Naive thymus-derived CD4-positive, alpha-beta T cell (primary cell): ENCODE measurements at regions not wholly inside any gene's neighbourhood (a gene's known extent, or its start where the extent isn't known, plus 50 kb on each side); places are given as distances from the start of the nearest gene placed in this dataset.

Source experiments
- ATAC-seq: fragments of 150-1000 bp; cut with Tn5 transposase; 2 replicates; pipeline ENCODE4 v1.10.0; 2021; ENCODE audit warnings: mild to moderate bottlenecking, moderate library complexity
- CTCF ChIA-PET: fragments of 350-600 bp; sonication (Branson Sonifier 250); formaldehyde crosslinking; loops from one replicate; lab custom pipeline; 2021; ENCODE audit warnings: antibody characterized with exemption; lab: Charles Lee
- POLR2A ChIA-PET: fragments of 350-600 bp; sonication (Branson Sonifier 250); formaldehyde crosslinking; loops from one replicate; lab custom pipeline; 2021; ENCODE audit warnings: antibody characterized with exemption, inconsistent platforms; lab: Charles Lee
- DNase-seq, 9 donors: peaks; one replicate each; pipeline versions ENCODE4 v3.0.0 to v3.0.0-alpha.2; 2020 to 2022; ENCODE audit warnings: mixed read lengths in 1 of 9
- H3K27ac ChIP-seq: one replicate; pipeline ENCODE4 v1.7.0; 2013; ENCODE audit warnings: mild to moderate bottlenecking, low read depth, low read length, moderate library complexity
- H3K27me3 ChIP-seq, 2 donors: one replicate each; pipeline ENCODE4 v1.7.0; 2013; ENCODE audit warnings: low read length in 2 of 2, mild to moderate bottlenecking in 2 of 2, moderate library complexity in 2 of 2; ENCODE audit not compliant: control insufficient read depth in 2 of 2, insufficient read depth in 2 of 2
- H3K36me3 ChIP-seq, 3 experiments: 1 replicate in 2 of 3; 2 replicates in 1 of 3; pipeline ENCODE4 v1.7.0; 2013; ENCODE audit warnings: low read length in 3 of 3, mild to moderate bottlenecking in 3 of 3, moderate library complexity in 1 of 3; ENCODE audit not compliant: insufficient read depth in 3 of 3, control insufficient read depth in 2 of 3
- H3K4me1 ChIP-seq, 2 donors: one replicate each; pipeline ENCODE4 v1.7.0; 2013; ENCODE audit warnings: low read length in 2 of 2, mild to moderate bottlenecking in 2 of 2, moderate library complexity in 1 of 2; ENCODE audit not compliant: control insufficient read depth in 2 of 2, insufficient read depth in 2 of 2
- H3K4me3 ChIP-seq: 2 replicates; pipeline ENCODE4 v1.7.0; 2013; ENCODE audit warnings: mild to moderate bottlenecking, low read length
- H3K9me3 ChIP-seq, 3 experiments: 1 replicate in 2 of 3; 2 replicates in 1 of 3; pipeline ENCODE4 v1.7.0; 2013; ENCODE audit warnings: low read length in 3 of 3; ENCODE audit not compliant: control insufficient read depth in 2 of 3
- H3K27ac Mint-ChIP-seq, 9 donors: one replicate each; pipeline ENCODE4 v1.8.0; 2020 to 2022; ENCODE audit warnings: mixed read lengths in 9 of 9, mild to moderate bottlenecking in 8 of 9, moderate library complexity in 5 of 9, inconsistent platforms in 2 of 9
- H3K27me3 Mint-ChIP-seq, 5 donors: one replicate each; pipeline ENCODE4 v1.8.0; 2021 to 2022; ENCODE audit warnings: mixed read lengths in 5 of 5, mild to moderate bottlenecking in 1 of 5
- H3K36me3 Mint-ChIP-seq, 5 donors: one replicate each; pipeline ENCODE4 v1.8.0; 2020 to 2022; ENCODE audit warnings: mixed read lengths in 5 of 5, mild to moderate bottlenecking in 3 of 5, inconsistent platforms in 1 of 5
- H3K4me1 Mint-ChIP-seq, 7 donors: one replicate each; pipeline ENCODE4 v1.8.0; 2020 to 2022; ENCODE audit warnings: mixed read lengths in 7 of 7, mild to moderate bottlenecking in 3 of 7, inconsistent platforms in 1 of 7
- H3K4me3 Mint-ChIP-seq, 10 donors: one replicate each; pipeline ENCODE4 v1.8.0; 2020 to 2022; ENCODE audit warnings: mild to moderate bottlenecking in 10 of 10, mixed read lengths in 10 of 10, moderate library complexity in 6 of 10, inconsistent platforms in 2 of 10
- H3K9me3 Mint-ChIP-seq, 11 donors: one replicate each; pipeline ENCODE4 v1.8.0; 2020 to 2022; ENCODE audit warnings: mixed read lengths in 11 of 11, mild to moderate bottlenecking in 4 of 11, inconsistent platforms in 1 of 11, moderate library complexity in 1 of 11
- intact Hi-C, 2 donors: fragments of 100-400 bp; cut with micrococcal nuclease; formaldehyde crosslinking; loops; one replicate each; pipeline ENCODE4 v1.15.1; 2023

- no peaks in the 10 kb centered on the region for H3K9me3 ChIP-seq
- no peak overlapping the region for H3K27ac ChIP-seq
- intact Hi-C loops, result no loop called here
- peaks cover 5 to 70% (median 32%) of the 10 kb centered on the region in 5 donors for H3K27me3 Mint-ChIP-seq
- POLR2A ChIA-PET, result no interaction called here
- H3K36me3 ChIP-seq, result no peaks in the 10 kb centered on the region
- no peak overlapping the region for H3K27ac Mint-ChIP-seq
- H3K9me3 Mint-ChIP-seq, result peaks cover 0 to 3% (median 0%) of the 10 kb centered on the region in 11 donors
- ATAC-seq (no peak), DNase-seq (no peak)
- H3K4me3 ChIP-seq, result no peak overlapping the region
- no peak overlapping the region for H3K4me3 Mint-ChIP-seq
- H3K4me1 Mint-ChIP-seq, result peaks cover 0 to 3% (median 0%) of the 10 kb centered on the region in 7 donors
- no peaks in the 10 kb centered on the region for H3K36me3 Mint-ChIP-seq
- no peaks in the 10 kb centered on the region for H3K4me1 ChIP-seq
- no peaks in the 10 kb centered on the region for H3K27me3 ChIP-seq
- CTCF ChIA-PET, result no interaction called here
Observed at GRCh38 chr1:37098237-37098636, 63.9 kb upstream of the GRIK3 start.

DNA sequence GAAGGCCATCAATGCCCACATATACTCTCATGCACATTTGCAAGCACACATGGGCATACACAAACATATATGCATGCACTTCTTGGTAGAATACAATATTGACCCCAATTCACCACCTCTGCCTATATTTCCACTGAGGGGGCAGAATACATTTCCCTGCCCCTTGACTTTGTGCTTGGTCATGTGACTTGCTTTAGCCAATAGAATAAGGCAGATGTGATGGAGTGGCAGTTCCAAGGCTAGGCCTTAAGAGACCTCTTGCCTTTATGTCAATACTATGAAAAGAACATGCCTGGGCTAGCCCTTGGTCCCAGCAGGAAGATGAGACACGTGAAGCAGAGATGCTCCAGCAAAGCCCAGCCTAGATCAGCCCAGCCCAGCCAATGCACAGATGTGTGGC is 66.0 kb upstream of the GRIK3 start:
- ChIA-PET CTCF (no interaction called here), POLR2A (no interaction called here)
- Mint-ChIP-seq H3K9me3 (peaks cover 0 to 3% (median 0%) of the 10 kb centered on the region in 11 donors), H3K27ac (no peak overlapping the region), H3K4me1 (peaks cover 0 to 3% (median 0%) of the 10 kb centered on the region in 7 donors), H3K4me3 (no peak overlapping the region), H3K27me3 (peaks cover 5 to 58% (median 25%) of the 10 kb centered on the region in 5 donors), H3K36me3 (no peaks in the 10 kb centered on the region)
- H3K9me3 ChIP-seq, result no peaks in the 10 kb centered on the region
- no peaks in the 10 kb centered on the region for H3K4me1 ChIP-seq
- no peak overlapping the region for H3K27ac ChIP-seq
- no peak overlapping the region for H3K4me3 ChIP-seq
- no peaks in the 10 kb centered on the region for H3K36me3 ChIP-seq
- DNase-seq, result no peak
- no peak for ATAC-seq
- intact Hi-C loops, result no loop called here
- no peaks in the 10 kb centered on the region for H3K27me3 ChIP-seq

DNA sequence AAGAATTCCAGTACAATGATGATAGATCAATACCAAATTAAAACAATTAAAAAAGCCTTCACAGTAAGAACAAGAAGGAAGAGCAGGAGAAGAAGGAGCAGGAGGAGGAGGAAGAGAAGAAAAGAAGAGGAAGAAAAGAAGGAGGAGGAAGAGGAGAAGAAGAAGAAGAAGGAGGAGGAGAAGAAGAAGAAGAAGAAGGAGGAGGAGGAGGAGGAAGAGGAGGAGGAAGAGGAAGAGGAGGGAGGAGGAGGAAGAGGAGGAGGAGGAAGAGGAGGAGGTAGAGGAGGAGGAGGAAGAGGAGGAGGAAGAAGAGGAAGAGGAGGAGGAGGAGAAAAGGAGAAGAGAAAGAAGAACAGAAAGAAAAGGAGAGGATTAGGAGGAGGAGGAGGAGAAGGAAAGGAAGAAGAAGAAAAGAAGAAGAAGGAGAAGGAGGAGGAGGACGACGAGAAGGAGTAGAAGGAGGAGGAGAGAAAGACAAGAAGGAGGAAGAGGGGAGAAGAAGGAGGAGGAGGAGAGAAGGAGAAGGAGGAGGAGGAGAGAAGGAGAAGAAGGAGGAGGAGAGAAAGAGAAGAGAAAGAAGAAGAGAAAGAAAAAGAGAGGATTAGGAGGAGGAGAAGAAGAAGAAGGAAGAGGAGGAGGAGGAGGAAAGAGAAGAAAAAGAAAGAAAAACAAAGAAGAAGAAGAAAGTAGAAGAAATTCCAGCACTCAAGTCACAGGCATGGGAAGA is 68.5 kb upstream of the GRIK3 start:
- peaks cover 0 to 2% (median 0%) of the 10 kb centered on the region in 7 donors for H3K4me1 Mint-ChIP-seq
- ChIA-PET CTCF (no interaction called here), POLR2A (no interaction called here)
- H3K9me3 Mint-ChIP-seq, result peaks cover 0 to 3% (median 0%) of the 10 kb centered on the region in 11 donors
- DNase-seq (no peak), ATAC-seq (no peak)
- H3K27me3 ChIP-seq, result no peaks in the 10 kb centered on the region
- no peaks in the 10 kb centered on the region for H3K36me3 ChIP-seq
- H3K27me3 Mint-ChIP-seq, result peaks cover 5 to 55% (median 18%) of the 10 kb centered on the region in 5 donors
- H3K27ac ChIP-seq, result no peak overlapping the region
- no peak overlapping the region for H3K27ac Mint-ChIP-seq
- no peak overlapping the region for H3K4me3 ChIP-seq
- H3K9me3 ChIP-seq, result no peaks in the 10 kb centered on the region
- intact Hi-C loops, result no loop called here
- H3K4me1 ChIP-seq, result no peaks in the 10 kb centered on the region
- H3K4me3 Mint-ChIP-seq, result no peak overlapping the region
- no peaks in the 10 kb centered on the region for H3K36me3 Mint-ChIP-seq

DNA sequence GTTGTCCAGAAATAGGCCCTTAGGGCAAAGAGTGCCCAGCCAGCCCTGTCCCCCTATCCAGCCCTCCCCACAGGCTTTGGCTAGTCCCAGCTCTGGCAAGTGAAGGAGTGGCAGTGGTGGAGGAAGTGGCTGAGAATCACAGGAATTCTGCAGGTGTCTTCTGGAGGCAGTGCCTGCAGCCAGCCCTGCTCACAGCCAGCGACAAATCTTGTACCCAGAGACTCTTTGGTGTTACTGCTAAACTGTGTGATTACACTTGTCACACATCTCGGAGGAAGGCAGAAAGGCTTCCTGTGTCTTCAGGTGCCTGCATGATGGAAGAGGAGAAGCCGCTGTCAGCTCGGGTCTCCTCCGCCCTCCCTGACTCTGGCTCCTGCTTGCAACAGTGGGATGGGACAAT is 71.6 kb upstream of the GRIK3 start:
- POLR2A ChIA-PET, result no interaction called here
- peaks cover 5 to 54% (median 23%) of the 10 kb centered on the region in 5 donors for H3K27me3 Mint-ChIP-seq

GRCh38 chr1:37107153-37107907 is 73.0 kb upstream of the GRIK3 start:
- Histone ChIP-seq H3K9me3 (no peaks in the 10 kb centered on the region), H3K27ac (no peak overlapping the region), H3K27me3 (no peaks in the 10 kb centered on the region), H3K36me3 (no peaks in the 10 kb centered on the region), H3K4me3 (no peak overlapping the region), H3K4me1 (no peaks in the 10 kb centered on the region)
- Mint-ChIP-seq H3K27ac (peak overlapping the region in 1 of 9 donors; percentile 12), H3K9me3 (peaks cover 0 to 3% (median 0%) of the 10 kb centered on the region in 11 donors), H3K4me1 (peaks cover 0 to 2% (median 0%) of the 10 kb centered on the region in 7 donors), H3K36me3 (no peaks in the 10 kb centered on the region), H3K27me3 (peaks cover 5 to 52% (median 24%) of the 10 kb centered on the region in 5 donors), H3K4me3 (no peak overlapping the region)
- no peak for ATAC-seq
- ChIA-PET POLR2A (no interaction called here), CTCF (no interaction called here)
- DNase-seq, result no peak
- intact Hi-C loops, result no loop called here

More for the DNA sequence above, 71.6 kb upstream of the GRIK3 start:
- ATAC-seq (no peak), DNase-seq (no peak)
- Mint-ChIP-seq H3K36me3 (no peaks in the 10 kb centered on the region), H3K9me3 (peaks cover 0 to 3% (median 0%) of the 10 kb centered on the region in 11 donors), H3K4me3 (no peak overlapping the region), H3K4me1 (peaks cover 0 to 2% (median 0%) of the 10 kb centered on the region in 7 donors), H3K27ac (peak overlapping the region in 1 of 9 donors; percentile 9)
- no peaks in the 10 kb centered on the region for H3K4me1 ChIP-seq
- CTCF ChIA-PET, result no interaction called here
- intact Hi-C loops, result no loop called here
- no peak overlapping the region for H3K4me3 ChIP-seq
- no peaks in the 10 kb centered on the region for H3K36me3 ChIP-seq
- H3K27ac ChIP-seq, result no peak overlapping the region
- no peaks in the 10 kb centered on the region for H3K27me3 ChIP-seq
- no peaks in the 10 kb centered on the region for H3K9me3 ChIP-seq

GRCh38 chr1:37108596-37109188 is 74.4 kb upstream of the GRIK3 start:
- intact Hi-C loops, result no loop called here
- Histone ChIP-seq H3K4me1 (no peaks in the 10 kb centered on the region), H3K9me3 (no peaks in the 10 kb centered on the region), H3K27me3 (no peaks in the 10 kb centered on the region), H3K27ac (no peak overlapping the region), H3K4me3 (no peak overlapping the region), H3K36me3 (no peaks in the 10 kb centered on the region)
- Mint-ChIP-seq H3K36me3 (no peaks in the 10 kb centered on the region), H3K4me1 (no peaks in the 10 kb centered on the region), H3K9me3 (peaks cover 0 to 3% (median 0%) of the 10 kb centered on the region in 11 donors), H3K27me3 (peaks cover 4 to 53% (median 15%) of the 10 kb centered on the region in 5 donors), H3K4me3 (no peak overlapping the region), H3K27ac (no peak overlapping the region)
- ATAC-seq, result no peak
- ChIA-PET CTCF (no interaction called here), POLR2A (no interaction called here)
- no peak for DNase-seq
